WTC11 (cell line): ENCODE measurements at regions not wholly inside any gene's neighbourhood (a gene's known extent, or its start where the extent isn't known, plus 50 kb on each side); places are given as distances from the start of the nearest gene placed in this dataset.

Source experiments
- ATAC-seq: fragments of 200-7000 bp; cut with Tn5 transposase; 2 replicates; pipeline ENCODE4 v1.10.0; 2021; ENCODE audit warnings: mild to moderate bottlenecking, moderate library complexity
- CTCF ChIA-PET: fragments of 300-600 bp; sonication (Branson Sonifier 250); formaldehyde crosslinking; loops from one replicate; lab custom pipeline; 2021; ENCODE audit warnings: antibody characterized with exemption; lab: Charles Lee
- POLR2A ChIA-PET: fragments of 350-600 bp; sonication (Branson Sonifier 250); formaldehyde crosslinking; loops from one replicate; lab custom pipeline; 2021; ENCODE audit warnings: antibody characterized with exemption; lab: Charles Lee
- DNase-seq: peaks from one replicate; pipeline ENCODE4 v3.0.0; 2021; ENCODE audit warnings: low spot score
- H3K27ac Mint-ChIP-seq: 2 replicates; pipeline ENCODE4 v1.8.0; 2021; ENCODE audit warnings: mixed read lengths
- H3K27me3 Mint-ChIP-seq: 2 replicates; pipeline ENCODE4 v1.8.0; 2021; ENCODE audit warnings: low read depth, mild to moderate bottlenecking, moderate library complexity, mixed read lengths
- H3K36me3 Mint-ChIP-seq: 2 replicates; pipeline ENCODE4 v1.8.0; 2021; ENCODE audit warnings: mixed read lengths
- H3K4me1 Mint-ChIP-seq: 2 replicates; pipeline ENCODE4 v1.8.0; 2022; ENCODE audit warnings: mixed read lengths
- H3K4me3 Mint-ChIP-seq: 2 replicates; pipeline ENCODE4 v1.8.0; 2021; ENCODE audit warnings: mild to moderate bottlenecking, moderate library complexity, mixed read lengths
- H3K9me3 Mint-ChIP-seq: 2 replicates; pipeline ENCODE4 v1.8.0; 2021; ENCODE audit warnings: mixed read lengths
- CREB1 ChIP-seq: sonication (generic); formaldehyde crosslinking; IDR thresholded peaks from 2 replicates; pipeline ENCODE4 v1.8.0; 2023; ENCODE audit warnings: mild to moderate bottlenecking, missing genetic modification reagents
- ELF4 ChIP-seq: sonication (generic); formaldehyde crosslinking; IDR thresholded peaks from 2 replicates; pipeline ENCODE4 v1.8.1; 2022; ENCODE audit warnings: low read depth, mild to moderate bottlenecking, moderate library complexity, missing genetic modification reagents
- EMX1 ChIP-seq: fragments of 250-450 bp; sonication (Bioruptor Pico); IDR thresholded peaks from 2 replicates; pipeline ENCODE4 v1.8.0; 2021; ENCODE audit warnings: mild to moderate bottlenecking
- ETV6 ChIP-seq: sonication (generic); formaldehyde crosslinking; IDR thresholded peaks from 2 replicates; pipeline ENCODE4 v1.8.1; 2022; ENCODE audit warnings: mild to moderate bottlenecking, missing genetic modification reagents
- FOXP1 ChIP-seq: sonication (generic); formaldehyde crosslinking; IDR thresholded peaks from 2 replicates; pipeline ENCODE4 v1.8.0; 2022; ENCODE audit warnings: missing genetic modification reagents, mild to moderate bottlenecking, moderate library complexity, borderline replicate concordance
- GTF2I ChIP-seq: fragments of 250-450 bp; sonication (Bioruptor Pico); conservative IDR thresholded peaks from 2 replicates; pipeline ENCODE4 v1.4.0; 2021; ENCODE audit warnings: mild to moderate bottlenecking
- HMGA2 ChIP-seq: fragments of 250-450 bp; sonication (Bioruptor Pico); IDR thresholded peaks from 2 replicates; pipeline ENCODE4 v1.4.0; 2021; ENCODE audit warnings: mild to moderate bottlenecking, moderate library complexity
- JAZF1 ChIP-seq: fragments of 250-450 bp; sonication (Bioruptor Pico); IDR thresholded peaks from 2 replicates; pipeline ENCODE4 v1.9.0; 2021; ENCODE audit warnings: moderate library complexity, mild to moderate bottlenecking, inconsistent platforms
- NFE2L1 ChIP-seq: sonication (generic); formaldehyde crosslinking; IDR thresholded peaks from 2 replicates; pipeline ENCODE4 v1.8.1; 2023; ENCODE audit warnings: missing genetic modification reagents
- TCF7 ChIP-seq: sonication (generic); formaldehyde crosslinking; IDR thresholded peaks from 2 replicates; pipeline ENCODE4 v1.8.0; 2022; ENCODE audit warnings: mild to moderate bottlenecking, low read depth, missing genetic modification reagents, moderate library complexity
- TP53 ChIP-seq: sonication (generic); formaldehyde crosslinking; IDR thresholded peaks from 2 replicates; pipeline ENCODE4 v1.8.1; 2023; ENCODE audit warnings: mild to moderate bottlenecking, missing genetic modification reagents
- ZBTB21 ChIP-seq: sonication (generic); formaldehyde crosslinking; IDR thresholded peaks from 2 replicates; pipeline ENCODE4 v1.8.1; 2023; ENCODE audit warnings: mild to moderate bottlenecking, missing genetic modification reagents, borderline replicate concordance
- ZNF232 ChIP-seq: sonication (generic); formaldehyde crosslinking; IDR thresholded peaks from 2 replicates; pipeline ENCODE4 v1.8.0; 2022; ENCODE audit warnings: mild to moderate bottlenecking, missing genetic modification reagents
- ZNF263 ChIP-seq: sonication (generic); formaldehyde crosslinking; IDR thresholded peaks from 2 replicates; pipeline ENCODE4 v1.8.1; 2022; ENCODE audit warnings: low read depth, mild to moderate bottlenecking, moderate library complexity, missing genetic modification reagents
- ZNF396 ChIP-seq: fragments of 250-450 bp; sonication (Bioruptor Pico); IDR thresholded peaks from 2 replicates; pipeline ENCODE4 v1.8.0; 2021; ENCODE audit warnings: mild to moderate bottlenecking, moderate library complexity, borderline replicate concordance
- ZNF416 ChIP-seq: fragments of 250-450 bp; sonication (Bioruptor Pico); IDR thresholded peaks from 2 replicates; pipeline ENCODE4 v1.9.0; 2021; ENCODE audit warnings: mild to moderate bottlenecking, inconsistent platforms
- TF ChIP-seq, protein P1 (sequence below): sonication (generic); formaldehyde crosslinking; IDR thresholded peaks from 2 replicates; pipeline ENCODE4 v1.8.0; 2022; ENCODE audit warnings: mild to moderate bottlenecking, missing genetic modification reagents
- TF ChIP-seq, protein P2 (sequence below): sonication (generic); formaldehyde crosslinking; IDR thresholded peaks from 2 replicates; pipeline ENCODE4 v1.8.0; 2022; ENCODE audit warnings: missing genetic modification reagents
- TF ChIP-seq, protein P3 (sequence below): sonication (generic); formaldehyde crosslinking; IDR thresholded peaks from 2 replicates; pipeline ENCODE4 v1.8.1; 2023; ENCODE audit warnings: mild to moderate bottlenecking, missing genetic modification reagents, moderate library complexity
- TF ChIP-seq, protein P4 (sequence below): sonication (generic); formaldehyde crosslinking; IDR thresholded peaks from 2 replicates; pipeline ENCODE4 v1.8.1; 2023; ENCODE audit warnings: mild to moderate bottlenecking, missing genetic modification reagents
- TF ChIP-seq, protein P5 (sequence below): sonication (generic); formaldehyde crosslinking; conservative IDR thresholded peaks from 2 replicates; pipeline ENCODE4 v1.8.1; 2023; ENCODE audit warnings: mild to moderate bottlenecking, low read depth, missing genetic modification reagents, moderate library complexity
- TF ChIP-seq, protein P6 (sequence below): sonication (generic); formaldehyde crosslinking; IDR thresholded peaks from 2 replicates; pipeline ENCODE4 v1.8.1; 2023; ENCODE audit warnings: mild to moderate bottlenecking, missing genetic modification reagents, moderate library complexity

DNA sequence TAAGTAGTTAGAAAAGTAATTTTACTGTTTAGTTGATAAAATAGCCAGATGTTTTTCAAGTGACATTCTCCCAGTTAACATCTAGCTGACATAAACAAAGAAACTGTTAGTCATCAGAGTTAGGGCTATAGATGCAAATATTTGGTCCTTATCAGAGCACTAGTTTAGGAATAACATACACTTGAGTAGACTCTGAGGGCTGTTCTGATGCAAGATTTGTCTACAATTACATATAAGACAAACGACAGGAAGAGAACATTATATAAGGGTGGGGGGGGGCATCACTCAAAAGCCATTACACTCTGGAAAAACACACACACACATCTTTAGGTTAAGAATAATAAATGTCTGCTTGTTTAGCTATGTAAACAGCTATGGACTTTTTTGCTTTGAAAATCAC, 554.4 kb upstream of the LRRTM1 start (continued):
- TF ChIP-seq, protein P1, sequence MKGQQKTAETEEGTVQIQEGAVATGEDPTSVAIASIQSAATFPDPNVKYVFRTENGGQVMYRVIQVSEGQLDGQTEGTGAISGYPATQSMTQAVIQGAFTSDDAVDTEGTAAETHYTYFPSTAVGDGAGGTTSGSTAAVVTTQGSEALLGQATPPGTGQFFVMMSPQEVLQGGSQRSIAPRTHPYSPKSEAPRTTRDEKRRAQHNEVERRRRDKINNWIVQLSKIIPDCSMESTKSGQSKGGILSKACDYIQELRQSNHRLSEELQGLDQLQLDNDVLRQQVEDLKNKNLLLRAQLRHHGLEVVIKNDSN = no peak

DNA sequence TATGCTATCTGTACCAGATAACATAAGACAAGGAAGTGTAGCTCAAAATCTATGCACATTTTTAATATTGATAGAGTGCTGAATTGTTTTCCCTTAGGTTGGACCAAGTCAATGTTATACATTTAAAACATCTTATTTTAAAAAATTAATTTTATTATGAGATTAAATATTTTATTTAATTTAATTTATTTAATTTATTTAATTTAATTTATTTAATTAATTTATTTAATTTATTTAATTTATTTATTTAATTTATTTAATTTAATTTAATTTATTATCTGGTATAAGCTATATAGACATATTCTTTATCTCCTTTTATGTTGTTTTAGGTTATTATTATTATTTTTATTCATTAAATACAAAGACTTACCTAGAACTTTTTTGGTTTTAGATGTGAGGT, 551.7 kb upstream of the LRRTM1 start:
- no peak for ATAC-seq

DNA sequence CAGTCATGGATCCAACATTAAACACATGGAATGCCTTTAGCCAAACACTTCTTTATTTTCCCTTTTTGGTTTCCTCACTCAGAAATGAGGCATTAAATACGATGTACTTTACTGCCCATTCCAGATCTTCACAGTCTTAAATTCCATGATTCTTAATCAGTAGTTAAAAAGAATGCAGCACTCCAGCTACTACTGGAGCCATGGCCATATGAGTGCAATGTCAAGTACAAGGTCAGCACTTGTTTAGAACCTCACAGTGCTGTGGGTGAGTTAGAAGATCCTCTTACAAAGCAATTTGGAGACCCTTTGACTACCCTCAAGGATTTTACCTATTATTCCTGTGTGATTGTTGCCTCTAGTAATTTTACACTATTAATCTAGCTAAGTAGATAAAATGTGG, 550.3 kb upstream of the LRRTM1 start:
- ATAC-seq (no peak), DNase-seq (no peak)
- H3K27me3 Mint-ChIP-seq = no peaks in the 10 kb centered on the region
- TF ChIP-seq, protein P2, sequence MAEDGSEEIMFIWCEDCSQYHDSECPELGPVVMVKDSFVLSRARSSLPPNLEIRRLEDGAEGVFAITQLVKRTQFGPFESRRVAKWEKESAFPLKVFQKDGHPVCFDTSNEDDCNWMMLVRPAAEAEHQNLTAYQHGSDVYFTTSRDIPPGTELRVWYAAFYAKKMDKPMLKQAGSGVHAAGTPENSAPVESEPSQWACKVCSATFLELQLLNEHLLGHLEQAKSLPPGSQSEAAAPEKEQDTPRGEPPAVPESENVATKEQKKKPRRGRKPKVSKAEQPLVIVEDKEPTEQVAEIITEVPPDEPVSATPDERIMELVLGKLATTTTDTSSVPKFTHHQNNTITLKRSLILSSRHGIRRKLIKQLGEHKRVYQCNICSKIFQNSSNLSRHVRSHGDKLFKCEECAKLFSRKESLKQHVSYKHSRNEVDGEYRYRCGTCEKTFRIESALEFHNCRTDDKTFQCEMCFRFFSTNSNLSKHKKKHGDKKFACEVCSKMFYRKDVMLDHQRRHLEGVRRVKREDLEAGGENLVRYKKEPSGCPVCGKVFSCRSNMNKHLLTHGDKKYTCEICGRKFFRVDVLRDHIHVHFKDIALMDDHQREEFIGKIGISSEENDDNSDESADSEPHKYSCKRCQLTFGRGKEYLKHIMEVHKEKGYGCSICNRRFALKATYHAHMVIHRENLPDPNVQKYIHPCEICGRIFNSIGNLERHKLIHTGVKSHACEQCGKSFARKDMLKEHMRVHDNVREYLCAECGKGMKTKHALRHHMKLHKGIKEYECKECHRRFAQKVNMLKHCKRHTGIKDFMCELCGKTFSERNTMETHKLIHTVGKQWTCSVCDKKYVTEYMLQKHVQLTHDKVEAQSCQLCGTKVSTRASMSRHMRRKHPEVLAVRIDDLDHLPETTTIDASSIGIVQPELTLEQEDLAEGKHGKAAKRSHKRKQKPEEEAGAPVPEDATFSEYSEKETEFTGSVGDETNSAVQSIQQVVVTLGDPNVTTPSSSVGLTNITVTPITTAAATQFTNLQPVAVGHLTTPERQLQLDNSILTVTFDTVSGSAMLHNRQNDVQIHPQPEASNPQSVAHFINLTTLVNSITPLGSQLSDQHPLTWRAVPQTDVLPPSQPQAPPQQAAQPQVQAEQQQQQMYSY (CRISPR knock-in tag) = no peak
- TF ChIP-seq TCF7 = no peak
- no peak for TF ChIP-seq TP53
- no peak for TF ChIP-seq ZBTB21
- TF ChIP-seq CREB1 = no peak
- TF ChIP-seq ELF4 = no peak
- no peak for TF ChIP-seq FOXP1 (CRISPR knock-in tag)
- TF ChIP-seq ZNF232 (CRISPR knock-in tag) = no peak
- no peak for TF ChIP-seq ZNF416 (CRISPR knock-in tag)
- no peak for TF ChIP-seq ETV6 (CRISPR knock-in tag)
- TF ChIP-seq JAZF1 = no peak
- TF ChIP-seq, protein P3, sequence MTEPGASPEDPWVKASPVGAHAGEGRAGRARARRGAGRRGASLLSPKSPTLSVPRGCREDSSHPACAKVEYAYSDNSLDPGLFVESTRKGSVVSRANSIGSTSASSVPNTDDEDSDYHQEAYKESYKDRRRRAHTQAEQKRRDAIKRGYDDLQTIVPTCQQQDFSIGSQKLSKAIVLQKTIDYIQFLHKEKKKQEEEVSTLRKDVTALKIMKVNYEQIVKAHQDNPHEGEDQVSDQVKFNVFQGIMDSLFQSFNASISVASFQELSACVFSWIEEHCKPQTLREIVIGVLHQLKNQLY (CRISPR knock-in tag) = no peak
- TF ChIP-seq, protein P4, sequence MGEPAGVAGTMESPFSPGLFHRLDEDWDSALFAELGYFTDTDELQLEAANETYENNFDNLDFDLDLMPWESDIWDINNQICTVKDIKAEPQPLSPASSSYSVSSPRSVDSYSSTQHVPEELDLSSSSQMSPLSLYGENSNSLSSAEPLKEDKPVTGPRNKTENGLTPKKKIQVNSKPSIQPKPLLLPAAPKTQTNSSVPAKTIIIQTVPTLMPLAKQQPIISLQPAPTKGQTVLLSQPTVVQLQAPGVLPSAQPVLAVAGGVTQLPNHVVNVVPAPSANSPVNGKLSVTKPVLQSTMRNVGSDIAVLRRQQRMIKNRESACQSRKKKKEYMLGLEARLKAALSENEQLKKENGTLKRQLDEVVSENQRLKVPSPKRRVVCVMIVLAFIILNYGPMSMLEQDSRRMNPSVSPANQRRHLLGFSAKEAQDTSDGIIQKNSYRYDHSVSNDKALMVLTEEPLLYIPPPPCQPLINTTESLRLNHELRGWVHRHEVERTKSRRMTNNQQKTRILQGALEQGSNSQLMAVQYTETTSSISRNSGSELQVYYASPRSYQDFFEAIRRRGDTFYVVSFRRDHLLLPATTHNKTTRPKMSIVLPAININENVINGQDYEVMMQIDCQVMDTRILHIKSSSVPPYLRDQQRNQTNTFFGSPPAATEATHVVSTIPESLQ (CRISPR knock-in tag) = no peak
- no peak for TF ChIP-seq NFE2L1 (CRISPR knock-in tag)
- ChIA-PET POLR2A (no interaction called here), CTCF (no interaction called here)
- peaks cover 22% of the 10 kb centered on the region for H3K4me1 Mint-ChIP-seq
- no peaks in the 10 kb centered on the region for H3K9me3 Mint-ChIP-seq
- no peak overlapping the region for H3K4me3 Mint-ChIP-seq
- no peaks in the 10 kb centered on the region for H3K36me3 Mint-ChIP-seq
- no peak overlapping the region for H3K27ac Mint-ChIP-seq

More for the DNA sequence above, 551.7 kb upstream of the LRRTM1 start:
- ChIA-PET POLR2A (no interaction called here), CTCF (no interaction called here)
- TF ChIP-seq HMGA2 = peak; percentile 98
- TF ChIP-seq CREB1 = no peak
- no peaks in the 10 kb centered on the region for H3K9me3 Mint-ChIP-seq
- H3K4me3 Mint-ChIP-seq = no peak overlapping the region
- no peak overlapping the region for H3K27ac Mint-ChIP-seq
- H3K4me1 Mint-ChIP-seq = peaks cover 22% of the 10 kb centered on the region
- no peaks in the 10 kb centered on the region for H3K36me3 Mint-ChIP-seq
- no peak for DNase-seq
- no peaks in the 10 kb centered on the region for H3K27me3 Mint-ChIP-seq

DNA sequence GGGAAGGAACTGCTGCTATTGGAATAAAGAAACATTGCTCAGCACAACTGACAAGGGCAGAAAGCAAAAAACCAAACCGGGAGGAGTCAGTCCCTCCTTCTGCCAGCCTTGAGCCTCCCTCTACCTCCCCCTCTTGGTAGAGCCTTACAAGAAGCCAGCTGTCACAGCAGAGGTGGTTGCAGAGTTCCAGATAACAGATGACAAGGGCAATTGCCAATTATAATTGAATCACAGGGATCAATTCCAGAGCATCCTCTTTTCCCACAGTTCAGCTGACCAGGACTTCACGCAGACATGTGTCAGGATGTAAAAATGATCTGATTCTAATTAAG, 548.2 kb upstream of the LRRTM1 start:
- Mint-ChIP-seq H3K4me1 (peaks cover 8% of the 10 kb centered on the region), H3K9me3 (no peaks in the 10 kb centered on the region), H3K27ac (no peak overlapping the region), H3K27me3 (no peaks in the 10 kb centered on the region), H3K36me3 (no peaks in the 10 kb centered on the region), H3K4me3 (no peak overlapping the region)
- TF ChIP-seq GTF2I (CRISPR knock-in tag) (no peak), ZNF396 (CRISPR knock-in tag) (no peak), ZNF263 (CRISPR knock-in tag) (no peak), EMX1 (CRISPR knock-in tag) (no peak)
- TF ChIP-seq, protein P5, sequence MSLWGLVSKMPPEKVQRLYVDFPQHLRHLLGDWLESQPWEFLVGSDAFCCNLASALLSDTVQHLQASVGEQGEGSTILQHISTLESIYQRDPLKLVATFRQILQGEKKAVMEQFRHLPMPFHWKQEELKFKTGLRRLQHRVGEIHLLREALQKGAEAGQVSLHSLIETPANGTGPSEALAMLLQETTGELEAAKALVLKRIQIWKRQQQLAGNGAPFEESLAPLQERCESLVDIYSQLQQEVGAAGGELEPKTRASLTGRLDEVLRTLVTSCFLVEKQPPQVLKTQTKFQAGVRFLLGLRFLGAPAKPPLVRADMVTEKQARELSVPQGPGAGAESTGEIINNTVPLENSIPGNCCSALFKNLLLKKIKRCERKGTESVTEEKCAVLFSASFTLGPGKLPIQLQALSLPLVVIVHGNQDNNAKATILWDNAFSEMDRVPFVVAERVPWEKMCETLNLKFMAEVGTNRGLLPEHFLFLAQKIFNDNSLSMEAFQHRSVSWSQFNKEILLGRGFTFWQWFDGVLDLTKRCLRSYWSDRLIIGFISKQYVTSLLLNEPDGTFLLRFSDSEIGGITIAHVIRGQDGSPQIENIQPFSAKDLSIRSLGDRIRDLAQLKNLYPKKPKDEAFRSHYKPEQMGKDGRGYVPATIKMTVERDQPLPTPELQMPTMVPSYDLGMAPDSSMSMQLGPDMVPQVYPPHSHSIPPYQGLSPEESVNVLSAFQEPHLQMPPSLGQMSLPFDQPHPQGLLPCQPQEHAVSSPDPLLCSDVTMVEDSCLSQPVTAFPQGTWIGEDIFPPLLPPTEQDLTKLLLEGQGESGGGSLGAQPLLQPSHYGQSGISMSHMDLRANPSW (CRISPR knock-in tag) = no peak
- TF ChIP-seq, protein P6, sequence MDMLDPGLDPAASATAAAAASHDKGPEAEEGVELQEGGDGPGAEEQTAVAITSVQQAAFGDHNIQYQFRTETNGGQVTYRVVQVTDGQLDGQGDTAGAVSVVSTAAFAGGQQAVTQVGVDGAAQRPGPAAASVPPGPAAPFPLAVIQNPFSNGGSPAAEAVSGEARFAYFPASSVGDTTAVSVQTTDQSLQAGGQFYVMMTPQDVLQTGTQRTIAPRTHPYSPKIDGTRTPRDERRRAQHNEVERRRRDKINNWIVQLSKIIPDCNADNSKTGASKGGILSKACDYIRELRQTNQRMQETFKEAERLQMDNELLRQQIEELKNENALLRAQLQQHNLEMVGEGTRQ (CRISPR knock-in tag) = no peak
- ChIA-PET CTCF (interaction anchor here (1.0 to 1.8 kb wide), 7 partner anchors 8 to 527 kb away, joined by 3 to 9 read pairs (median 4); no protein-coding TSS in a partner anchor), POLR2A (no interaction called here)
- ATAC-seq (peak; percentile 99), DNase-seq (peak; percentile 33)
